ENCODE measurements at regions not wholly inside any gene's neighbourhood (a gene's known extent, or its start where the extent isn't known, plus 50 kb on each side); places are given as distances from the start of the nearest gene placed in this dataset.

GRCh38 chr2:174662459-174662858 lies 64.9 kb upstream of the WIPF1 start:
- H3K4me3 ChIP-seq (ENCODE audit: low read depth, low read length): no peak overlapping the region
- no peak for TF ChIP-seq CTCF (IDR thresholded peaks at IDR 0.05; ENCODE audit: low read depth, low read length)

GRCh38 chr2:174660984-174661675 lies 63.5 kb upstream of the WIPF1 start:
- TF ChIP-seq CTCF (IDR thresholded peaks at IDR 0.05; ENCODE audit: low read depth, low read length): no peak
- H3K4me3 ChIP-seq (ENCODE audit: low read depth, low read length): no peak overlapping the region

- TF ChIP-seq CTCF (IDR thresholded peaks at IDR 0.05; ENCODE audit: low read depth, low read length): no peak
- no peak overlapping the region for H3K4me3 ChIP-seq (ENCODE audit: low read depth, low read length)
These were observed 61.7 kb upstream of the WIPF1 start for GRCh38 chr2:174659069-174659900.

- TF ChIP-seq CTCF (IDR thresholded peaks at IDR 0.05; ENCODE audit: low read depth, low read length): no peak
- no peak overlapping the region for H3K4me3 ChIP-seq (ENCODE audit: low read depth, low read length)
These were observed 59.1 kb upstream of the WIPF1 start for GRCh38 chr2:174656676-174657176.

GRCh38 chr2:174656035-174656434 lies 58.4 kb upstream of the WIPF1 start:
- TF ChIP-seq CTCF (IDR thresholded peaks at IDR 0.05; ENCODE audit: low read depth, low read length): no peak
- no peak overlapping the region for H3K4me3 ChIP-seq (ENCODE audit: low read depth, low read length)

- no peak overlapping the region for H3K4me3 ChIP-seq (ENCODE audit: low read depth, low read length)
- no peak for TF ChIP-seq CTCF (IDR thresholded peaks at IDR 0.05; ENCODE audit: low read depth, low read length)
These were observed 56.9 kb upstream of the WIPF1 start for GRCh38 chr2:174654419-174654941.

GRCh38 chr2:174648896-174649295 lies 51.3 kb upstream of the WIPF1 start:
- H3K4me3 ChIP-seq (ENCODE audit: low read depth, low read length): no peak overlapping the region
- no peak for TF ChIP-seq CTCF (IDR thresholded peaks at IDR 0.05; ENCODE audit: low read depth, low read length)
